ENCODE measurements at regions not wholly inside any gene's neighbourhood (a gene's known extent, or its start where the extent isn't known, plus 50 kb on each side); places are given as distances from the start of the nearest gene placed in this dataset.

DNA sequence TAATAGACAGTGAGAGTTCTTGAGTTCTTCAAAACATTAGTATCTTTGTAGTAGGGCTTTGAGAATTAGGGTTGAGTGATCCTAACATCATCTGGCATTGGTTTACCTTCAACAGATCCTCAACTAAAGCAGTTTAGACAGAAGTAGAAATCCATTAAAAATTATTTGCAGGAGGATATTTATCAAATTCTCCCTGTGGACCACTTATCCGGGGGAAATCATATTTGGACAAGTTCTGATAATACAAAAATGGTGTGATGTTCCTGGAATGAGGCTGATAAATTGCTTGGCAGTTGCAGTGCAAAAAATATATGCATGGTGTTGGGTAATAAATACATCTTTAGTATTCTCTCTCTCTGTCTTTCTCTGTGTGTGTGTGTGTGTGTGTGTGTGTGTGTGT, 115.1 kb upstream of the CHODL start:
- no peak for TF ChIP-seq CTCF (IDR thresholded peaks at IDR 0.05; ENCODE audit: extremely low read depth in 1 of 2, insufficient read depth in 1 of 2, low read depth in 1 of 2, low read length in 2 of 2)
- TF ChIP-seq POLR2A (IDR thresholded peaks at IDR 0.05; ENCODE audit: low read depth, low read length): no peak
- TF ChIP-seq EZH2 (IDR thresholded peaks at IDR 0.05; ENCODE audit: borderline replicate concordance, low read depth, low read length, severe bottlenecking): no peak
- TF ChIP-seq, protein P1, sequence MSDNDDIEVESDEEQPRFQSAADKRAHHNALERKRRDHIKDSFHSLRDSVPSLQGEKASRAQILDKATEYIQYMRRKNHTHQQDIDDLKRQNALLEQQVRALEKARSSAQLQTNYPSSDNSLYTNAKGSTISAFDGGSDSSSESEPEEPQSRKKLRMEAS (IDR thresholded peaks at IDR 0.05; ENCODE audit: insufficient read depth, insufficient read length): no peak
- no peak for TF ChIP-seq POLR2AphosphoS5 (IDR thresholded peaks at IDR 0.05; ENCODE audit: insufficient read depth, low read depth, low read length)
- TF ChIP-seq JUN (IDR thresholded peaks at IDR 0.05; ENCODE audit: borderline replicate concordance, insufficient read depth, insufficient read length, low read depth): no peak

Data from endothelial cell of umbilical vein (primary cell).